GM12892 (cell line): ENCODE measurements at regions not wholly inside any gene's neighbourhood (a gene's known extent, or its start where the extent isn't known, plus 50 kb on each side); places are given as distances from the start of the nearest gene placed in this dataset.

ENCODE experiments used
- DNase-seq: peaks from one replicate; pipeline ENCODE4 v3.0.0; 2011; ENCODE audit not compliant: insufficient read length
- FAIRE-seq: peaks from 2 replicates; lab custom pipeline; 2011; peaks lifted over from hg19 to GRCh38; lab: Jason Lieb, UNC
- POLR2A ChIP-seq: IDR thresholded peaks from 2 replicates; pipeline ENCODE4 v1.6.1; 2011; ENCODE audit warnings: low read depth, low read length, control low read depth
- POLR2AphosphoS5 ChIP-seq: IDR thresholded peaks from 2 replicates; pipeline ENCODE4 v1.6.1; 2011; ENCODE audit warnings: low read depth, low read length, control low read depth
- TAF1 ChIP-seq: IDR thresholded peaks from 2 replicates; pipeline ENCODE4 v1.6.1; 2011; ENCODE audit warnings: low read depth, mild to moderate bottlenecking, control low read depth, low read length, borderline replicate concordance

DNA sequence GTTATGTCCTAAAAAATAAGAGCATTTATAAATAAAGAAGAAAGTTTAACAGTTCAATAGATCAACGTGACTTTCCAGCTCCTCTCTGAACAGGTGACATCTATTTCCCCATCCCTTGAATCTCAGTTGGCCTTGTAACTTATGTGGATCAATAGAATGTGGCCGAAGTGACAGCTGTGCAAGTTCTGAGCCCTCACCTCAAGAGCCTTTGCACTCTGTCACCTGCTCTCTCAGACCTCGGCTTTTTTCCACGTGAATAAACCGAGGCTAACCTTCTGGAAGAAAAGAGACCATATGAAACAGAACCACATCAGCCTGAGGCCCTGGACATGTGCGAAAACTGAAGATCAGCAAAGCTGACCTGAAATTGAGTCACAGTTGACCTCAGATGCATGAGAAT lies 253.0 kb downstream of the DAD1 start:
- TF ChIP-seq POLR2AphosphoS5, result no peak
- TF ChIP-seq TAF1, result no peak
- TF ChIP-seq POLR2A, result no peak
- no peak for DNase-seq
- peak; percentile 5 for FAIRE-seq

- FAIRE-seq (no peak), DNase-seq (no peak)
- TF ChIP-seq POLR2AphosphoS5, result no peak
- TF ChIP-seq TAF1, result no peak
- TF ChIP-seq POLR2A, result no peak
These were observed 254.4 kb downstream of the DAD1 start for GRCh38 chr14:22334627-22335026.

- TF ChIP-seq POLR2A (no peak), TAF1 (no peak), POLR2AphosphoS5 (no peak)
- FAIRE-seq (no peak), DNase-seq (no peak)
These were observed 254.8 kb downstream of the DAD1 start for GRCh38 chr14:22334275-22334577.

DNA sequence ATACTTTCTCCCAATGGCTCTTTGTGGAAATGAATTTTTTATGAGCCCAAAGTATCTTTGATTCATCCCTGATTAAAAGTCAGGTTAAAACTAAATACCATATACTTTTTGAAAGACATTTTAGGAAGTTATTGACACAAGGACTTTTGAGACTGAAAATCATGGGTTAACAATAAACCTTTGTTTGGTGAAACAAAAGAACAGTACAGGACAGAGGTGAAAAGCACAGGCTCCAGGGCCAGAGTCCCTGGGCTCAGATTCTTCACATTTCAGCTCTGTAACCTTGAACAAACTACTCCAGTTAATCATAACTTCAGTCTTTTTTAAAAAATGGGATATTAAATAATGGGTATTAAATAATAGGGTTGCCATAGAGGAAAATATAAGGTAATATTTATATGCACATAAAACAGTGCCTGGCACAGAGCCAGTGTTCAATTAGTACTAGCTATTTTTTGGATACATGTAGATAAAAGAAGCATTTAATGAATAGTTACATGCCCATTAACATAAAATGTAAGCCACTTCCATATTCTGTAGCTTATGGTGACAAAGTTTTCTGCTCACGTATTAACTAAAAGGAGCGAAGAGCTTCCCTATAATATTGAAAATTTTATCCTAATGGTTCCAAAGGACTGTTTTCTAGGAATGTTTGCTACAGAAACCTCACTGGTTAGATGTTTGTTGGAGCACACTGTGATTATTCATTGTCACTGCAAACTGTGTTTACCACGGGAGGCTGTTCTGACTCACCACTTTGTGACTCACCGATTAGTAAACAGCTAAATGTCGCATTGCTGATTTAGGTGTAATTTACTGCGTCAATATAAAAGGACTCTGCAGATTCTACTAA lies 255.4 kb downstream of the DAD1 start:
- DNase-seq, result no peak
- FAIRE-seq, result no peak

DNA sequence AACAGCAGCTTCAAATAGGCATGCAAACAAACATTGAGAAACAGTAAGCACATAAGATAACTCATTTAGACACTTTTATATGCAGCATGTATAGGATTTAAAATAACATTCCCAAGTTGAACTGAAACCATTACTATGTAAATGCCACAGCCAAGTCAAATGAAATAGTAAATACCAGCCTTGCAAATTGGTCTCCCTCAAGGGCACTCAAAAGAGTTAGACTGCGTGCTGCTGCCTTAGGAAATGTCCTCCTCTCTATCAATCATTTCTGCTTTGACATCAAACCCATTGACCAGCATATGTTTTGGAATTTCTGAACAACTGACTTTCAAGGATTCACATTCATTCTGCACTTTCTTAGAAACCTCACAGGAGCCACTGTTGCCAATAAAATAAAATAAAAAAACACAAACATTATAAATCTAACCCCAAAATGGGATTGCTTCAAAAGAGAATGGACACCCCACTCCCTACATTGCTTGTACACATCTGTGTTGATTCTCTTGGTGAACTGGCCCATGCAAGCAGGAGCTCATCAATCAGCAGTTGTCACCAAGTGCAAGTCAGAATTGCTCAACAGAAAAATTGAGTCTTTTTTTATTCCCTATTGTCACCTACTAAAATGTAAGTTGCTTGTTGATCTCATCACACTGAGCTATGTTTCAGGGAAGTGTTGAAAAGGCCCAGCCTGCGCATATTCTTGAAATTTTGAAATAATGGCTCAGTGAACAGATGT lies 256.2 kb downstream of the DAD1 start:
- FAIRE-seq, result no peak
- TF ChIP-seq POLR2A (no peak), POLR2AphosphoS5 (no peak), TAF1 (no peak)
- DNase-seq, result no peak

More for the DNA sequence above, 255.4 kb downstream of the DAD1 start:
- no peak for TF ChIP-seq POLR2AphosphoS5

GRCh38 chr14:22329371-22329770 lies 259.7 kb downstream of the DAD1 start:
- TF ChIP-seq POLR2AphosphoS5, result no peak
- TF ChIP-seq TAF1, result no peak
- no peak for TF ChIP-seq POLR2A
- DNase-seq, result no peak
- FAIRE-seq, result no peak

DNA sequence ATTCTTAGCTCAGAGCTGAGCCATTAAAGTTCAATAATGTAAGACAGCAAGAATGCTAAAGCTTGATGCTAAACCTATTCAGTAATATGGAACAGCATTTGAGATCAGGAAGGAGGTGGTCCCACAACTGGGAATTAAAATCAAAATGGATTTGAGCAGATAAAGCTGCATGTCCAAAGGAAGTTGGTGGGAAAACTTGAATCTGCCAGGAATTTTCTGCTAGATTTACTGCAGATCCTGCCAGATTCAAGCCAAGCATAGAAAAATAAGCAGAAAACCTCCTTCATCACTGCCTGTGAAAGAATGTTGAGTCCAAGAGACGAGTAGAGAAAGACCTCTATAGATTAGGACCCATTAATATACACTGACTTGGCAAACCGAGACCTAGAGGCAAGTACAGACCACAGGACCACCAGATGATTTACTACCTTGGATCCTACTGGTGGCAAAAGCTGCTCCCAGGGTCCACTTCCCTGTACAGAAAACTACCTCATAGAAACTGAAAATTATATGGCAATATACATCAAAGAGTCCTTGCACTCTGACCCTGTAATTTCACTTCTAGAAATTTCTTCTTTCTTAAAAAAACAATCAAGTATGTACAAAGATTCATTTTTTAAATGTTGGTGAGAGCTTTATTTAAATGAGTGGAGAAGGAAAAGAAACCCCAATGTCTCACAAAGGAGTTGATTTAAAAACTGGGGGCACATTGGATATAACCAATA lies 263.2 kb downstream of the DAD1 start:
- FAIRE-seq (no peak), DNase-seq (no peak)
- TF ChIP-seq POLR2A (no peak), POLR2AphosphoS5 (no peak), TAF1 (no peak)

DNA sequence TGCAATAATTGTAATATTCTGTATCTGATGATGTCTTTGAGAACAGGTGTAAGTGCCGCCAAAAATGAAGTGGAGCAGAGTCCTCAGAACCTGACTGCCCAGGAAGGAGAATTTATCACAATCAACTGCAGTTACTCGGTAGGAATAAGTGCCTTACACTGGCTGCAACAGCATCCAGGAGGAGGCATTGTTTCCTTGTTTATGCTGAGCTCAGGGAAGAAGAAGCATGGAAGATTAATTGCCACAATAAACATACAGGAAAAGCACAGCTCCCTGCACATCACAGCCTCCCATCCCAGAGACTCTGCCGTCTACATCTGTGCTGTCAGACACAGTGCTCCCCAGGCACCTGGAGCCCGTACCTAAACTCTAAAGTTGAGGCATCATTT lies 268.7 kb downstream of the DAD1 start:
- FAIRE-seq (no peak), DNase-seq (no peak)
- TF ChIP-seq TAF1 (no peak), POLR2A (no peak), POLR2AphosphoS5 (no peak)

DNA sequence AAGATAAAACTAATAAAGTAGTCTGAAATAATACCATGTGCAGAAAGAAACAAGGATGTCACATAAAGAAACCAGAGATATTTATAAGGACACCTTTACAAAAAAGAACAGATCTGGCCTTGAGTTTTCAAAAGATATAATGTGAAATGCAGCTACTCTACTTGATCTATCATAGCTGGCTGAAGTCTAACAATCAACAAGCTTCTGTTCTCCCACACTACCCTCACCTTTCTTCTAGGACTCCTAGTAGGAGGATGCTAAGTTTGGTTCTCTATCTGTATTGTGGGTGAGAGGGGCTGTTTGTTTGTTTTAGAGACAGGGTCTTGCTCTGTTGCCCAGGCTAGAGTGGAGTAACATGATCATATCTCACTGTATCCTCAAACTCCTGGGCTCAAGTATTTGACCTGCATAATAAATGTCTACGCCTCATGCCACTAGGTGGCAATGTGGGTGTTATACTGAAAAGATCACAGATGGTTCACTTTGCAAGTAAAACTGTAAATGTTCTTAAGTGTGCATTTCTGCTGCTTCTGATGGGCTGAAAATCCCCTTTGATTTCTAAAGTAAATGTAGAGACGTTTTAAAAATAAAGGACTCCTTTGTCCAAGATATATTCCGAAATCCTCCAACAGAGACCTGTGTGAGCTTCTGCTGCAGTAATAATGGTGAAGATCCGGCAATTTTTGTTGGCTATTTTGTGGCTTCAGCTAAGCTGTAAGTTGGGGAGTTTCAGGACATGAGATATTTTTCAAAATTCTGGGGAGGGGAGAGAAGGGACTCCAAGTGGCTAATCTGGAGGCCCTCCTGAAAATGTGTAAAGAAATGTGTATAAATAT lies 269.3 kb downstream of the DAD1 start:
- no peak for TF ChIP-seq TAF1
- no peak for TF ChIP-seq POLR2A
- no peak for TF ChIP-seq POLR2AphosphoS5
- FAIRE-seq (peak; percentile 94), DNase-seq (no peak)

DNA sequence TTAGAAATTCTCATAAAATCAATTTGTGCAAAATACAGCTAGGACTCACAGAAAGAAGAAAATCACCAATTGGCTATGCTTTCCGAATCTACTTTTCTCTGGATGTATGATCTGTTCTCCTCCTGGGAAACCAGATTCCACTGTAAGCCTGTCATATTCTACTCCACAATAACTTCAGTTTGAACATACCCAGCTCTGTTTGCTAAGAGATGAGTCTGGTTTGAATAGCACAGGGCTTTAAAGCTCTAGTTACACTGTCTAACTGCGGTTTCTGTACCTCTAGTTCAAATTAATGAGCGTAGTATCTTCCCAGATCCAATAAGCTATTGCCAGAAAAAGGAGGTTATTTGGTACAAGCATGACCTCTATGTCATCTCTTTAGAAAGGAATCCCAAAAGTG lies 270.1 kb downstream of the DAD1 start:
- no peak for FAIRE-seq
- no peak for DNase-seq
- TF ChIP-seq TAF1 (no peak), POLR2A (no peak), POLR2AphosphoS5 (no peak)

GRCh38 chr14:22316473-22316872 lies 272.6 kb downstream of the DAD1 start:
- TF ChIP-seq TAF1 (no peak), POLR2A (no peak), POLR2AphosphoS5 (no peak)
- FAIRE-seq (no peak), DNase-seq (no peak)

DNA sequence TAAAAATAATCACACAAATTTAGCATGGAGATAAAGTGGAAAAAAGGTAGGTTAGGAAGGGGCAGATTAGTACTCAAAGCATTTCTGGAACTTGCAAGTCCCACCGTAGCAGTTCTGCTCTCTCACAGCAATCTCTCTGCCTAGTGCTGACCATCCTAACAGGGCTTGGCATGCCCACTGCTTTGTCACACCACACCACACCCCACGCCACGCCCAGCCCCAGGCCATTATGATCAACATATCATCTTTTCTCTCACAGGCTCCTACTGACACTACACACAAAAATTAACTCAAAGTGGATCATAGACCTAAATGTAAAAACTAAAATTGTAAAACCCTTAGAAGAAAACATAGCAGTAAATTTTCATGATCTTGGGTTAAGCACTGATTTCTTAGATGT lies 273.7 kb downstream of the DAD1 start:
- FAIRE-seq (no peak), DNase-seq (no peak)
- TF ChIP-seq POLR2AphosphoS5 (no peak), TAF1 (no peak), POLR2A (no peak)
